ENCODE measurements at regions not wholly inside any gene's neighbourhood (a gene's known extent, or its start where the extent isn't known, plus 50 kb on each side); places are given as distances from the start of the nearest gene placed in this dataset.

DNA sequence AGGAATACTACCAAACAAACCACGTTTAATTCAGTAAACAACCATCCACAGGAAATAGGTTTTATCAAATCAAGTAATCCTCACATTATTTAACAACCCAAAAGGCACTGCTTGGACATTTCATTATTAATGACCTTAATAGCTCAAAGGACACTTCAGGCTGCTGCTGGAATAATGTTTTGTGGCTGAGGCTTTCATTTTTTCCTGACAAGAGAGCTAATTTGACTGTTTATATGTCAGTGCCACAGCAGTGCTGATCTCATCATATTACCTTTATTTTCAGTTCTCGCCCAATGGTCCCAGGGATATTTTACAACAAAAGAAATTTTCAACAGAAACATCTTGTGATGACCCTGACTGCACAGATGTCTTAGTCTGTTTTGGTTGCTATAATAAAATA, 589.8 kb upstream of the GRAMD2B start:
- DNase-seq (ENCODE audit: low read depth in 4 of 4, low spot score in 3 of 4) = no peak

DNA sequence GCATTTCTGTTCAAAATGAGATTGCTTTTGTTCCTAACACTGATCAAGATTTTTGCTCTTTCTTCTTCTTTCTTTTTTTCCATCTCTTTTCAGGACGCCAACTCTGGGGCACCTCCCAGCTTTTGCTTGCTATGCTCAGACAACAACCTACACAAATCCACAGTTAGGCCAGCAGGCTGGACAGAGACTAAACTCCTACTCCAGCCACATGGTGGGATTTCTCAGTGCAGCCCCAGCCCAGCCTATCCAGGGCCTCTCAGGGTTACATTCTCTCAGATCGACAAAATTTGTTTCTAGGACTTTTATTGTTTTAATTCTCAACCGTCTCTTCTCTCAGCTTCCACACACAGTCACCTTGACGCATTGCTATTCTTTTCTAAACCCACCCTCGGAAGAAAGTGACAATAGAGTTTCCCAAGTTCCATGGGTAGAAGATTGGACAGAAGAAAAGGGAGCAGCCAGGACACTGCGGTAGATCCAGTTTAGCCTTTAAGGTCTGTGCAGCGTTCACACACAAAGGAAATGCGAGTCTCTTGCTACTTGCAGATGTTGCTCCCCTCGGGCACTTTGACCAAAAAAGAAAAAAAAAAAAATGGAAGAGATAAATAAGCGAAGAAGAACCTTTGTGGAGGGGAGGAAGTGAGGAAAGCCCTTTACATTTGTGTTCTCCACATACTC, 588.6 kb upstream of the GRAMD2B start:
- no peak for DNase-seq (ENCODE audit: low read depth in 4 of 4, low spot score in 3 of 4)

DNA sequence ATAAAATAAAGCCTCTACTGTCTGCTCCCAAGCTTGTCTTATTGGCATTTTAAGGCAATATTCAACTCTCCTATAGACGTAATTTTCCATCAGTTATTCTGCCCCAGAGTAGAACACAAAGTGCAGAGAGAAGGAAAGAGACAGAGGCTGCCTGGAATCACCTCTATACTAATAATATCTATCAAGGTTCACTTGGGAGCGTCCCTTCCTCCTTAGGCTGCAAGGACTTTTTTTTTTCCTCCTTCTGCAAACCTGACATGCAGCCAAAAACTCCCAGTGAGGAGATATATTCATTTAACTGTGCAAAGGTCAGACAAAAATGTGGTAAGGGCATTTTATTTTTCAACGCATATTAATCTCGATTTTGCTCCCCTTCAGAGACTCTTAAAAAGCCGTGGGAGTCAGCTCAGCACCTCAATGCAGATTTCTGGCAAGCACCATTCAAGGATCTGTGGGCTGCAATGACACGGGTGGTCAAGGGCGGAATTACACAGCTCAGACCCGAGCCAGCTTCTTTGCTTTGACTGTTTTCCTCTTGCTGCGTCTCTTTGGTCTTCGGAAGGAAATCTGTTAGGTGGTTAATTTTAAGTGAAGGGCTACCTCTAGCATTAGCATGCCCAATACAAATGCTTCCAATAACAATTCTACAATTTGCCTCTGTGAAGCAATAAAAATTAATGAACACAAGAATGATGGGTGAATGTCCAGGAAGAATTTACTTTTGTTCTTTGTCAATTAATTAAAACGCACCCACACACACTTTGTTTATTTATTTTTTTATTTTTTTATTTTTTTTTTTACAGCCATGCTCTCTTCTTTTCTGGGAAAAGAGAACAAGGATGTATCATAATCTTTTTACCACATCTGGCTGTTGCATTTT, 587.7 kb upstream of the GRAMD2B start:
- peak; percentile 32 to 50 (median 42) for DNase-seq (ENCODE audit: low read depth in 4 of 4, low spot score in 3 of 4)

DNA sequence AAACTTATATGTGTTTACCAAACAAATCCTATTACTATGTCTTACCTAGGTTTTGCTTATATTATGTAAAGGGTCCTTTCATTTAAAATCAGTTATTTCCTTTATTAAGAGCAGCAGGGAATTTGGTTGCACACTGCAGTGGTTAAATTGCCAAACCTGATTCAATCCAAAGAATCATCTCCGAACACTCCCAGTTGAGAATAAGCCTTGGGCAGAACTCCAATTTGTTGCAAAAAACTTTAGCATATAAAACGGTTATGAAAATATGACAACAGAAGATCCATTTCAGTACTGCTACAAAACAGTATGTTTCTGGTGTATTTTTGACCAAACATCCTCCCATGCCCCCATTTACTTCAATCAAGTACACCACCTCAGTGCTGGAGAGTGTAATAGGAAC, 587.0 kb upstream of the GRAMD2B start:
- DNase-seq (ENCODE audit: low read depth in 4 of 4, low spot score in 3 of 4) = no peak

DNA sequence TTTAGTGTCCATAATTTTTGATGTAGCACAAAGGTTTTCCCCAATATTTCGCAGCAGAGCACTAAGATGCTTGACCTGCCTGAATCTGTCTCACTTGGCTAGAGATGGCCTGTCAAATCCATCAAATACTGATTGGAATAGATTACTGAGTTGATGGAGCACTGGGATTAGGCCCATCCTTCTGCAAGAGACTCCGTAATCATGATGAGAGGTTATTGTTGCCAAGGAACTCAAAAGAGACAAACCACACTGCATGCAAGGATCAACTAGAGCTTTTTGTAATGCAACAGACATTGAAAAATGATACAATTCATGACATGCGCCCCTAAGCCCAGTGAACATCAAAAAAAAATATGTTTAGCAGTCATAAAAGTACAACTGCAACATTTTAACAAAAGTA, 585.3 kb upstream of the GRAMD2B start:
- no peak for DNase-seq (ENCODE audit: low read depth in 4 of 4, low spot score in 3 of 4)

DNA sequence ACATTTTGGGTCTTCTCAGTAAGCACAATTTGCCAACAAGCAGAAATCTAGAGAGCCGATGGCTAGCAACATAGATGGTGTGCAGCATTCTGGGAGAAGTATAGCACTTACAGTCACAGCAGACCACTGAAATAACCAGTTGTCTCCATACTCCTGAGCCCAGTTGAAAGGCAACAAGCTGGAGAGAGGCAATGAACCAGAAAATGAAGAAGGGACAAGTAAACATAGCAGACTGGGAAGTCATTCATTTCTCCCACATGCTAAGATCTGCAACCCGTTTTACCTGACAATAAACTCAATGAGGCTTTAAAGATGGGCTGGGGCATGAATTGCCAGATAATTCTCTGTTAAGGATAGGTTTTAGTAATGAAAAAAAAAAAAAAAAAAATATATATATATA, 575.6 kb upstream of the GRAMD2B start:
- no peak for DNase-seq (ENCODE audit: low read depth in 4 of 4, low spot score in 3 of 4)

DNA sequence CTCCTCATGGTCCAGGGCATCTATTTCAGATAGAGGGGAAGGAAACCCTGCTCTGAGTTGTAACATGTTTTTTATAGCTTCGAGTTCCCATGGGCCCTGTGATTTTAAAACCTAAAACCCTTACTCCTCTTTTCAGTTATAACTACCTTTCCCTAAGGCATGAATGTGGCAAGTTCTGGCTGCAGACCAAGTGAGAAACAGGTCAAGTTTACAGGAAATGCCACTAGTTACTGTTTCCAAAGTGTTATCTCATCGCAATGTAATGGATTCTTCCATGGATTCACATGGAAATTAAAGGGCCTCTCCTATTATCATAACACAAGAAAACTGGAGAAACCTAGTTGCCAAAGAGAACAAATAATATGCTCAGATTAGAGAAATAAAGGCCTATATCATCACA, 574.5 kb upstream of the GRAMD2B start:
- DNase-seq (ENCODE audit: low read depth in 4 of 4, low spot score in 3 of 4) = no peak

DNA sequence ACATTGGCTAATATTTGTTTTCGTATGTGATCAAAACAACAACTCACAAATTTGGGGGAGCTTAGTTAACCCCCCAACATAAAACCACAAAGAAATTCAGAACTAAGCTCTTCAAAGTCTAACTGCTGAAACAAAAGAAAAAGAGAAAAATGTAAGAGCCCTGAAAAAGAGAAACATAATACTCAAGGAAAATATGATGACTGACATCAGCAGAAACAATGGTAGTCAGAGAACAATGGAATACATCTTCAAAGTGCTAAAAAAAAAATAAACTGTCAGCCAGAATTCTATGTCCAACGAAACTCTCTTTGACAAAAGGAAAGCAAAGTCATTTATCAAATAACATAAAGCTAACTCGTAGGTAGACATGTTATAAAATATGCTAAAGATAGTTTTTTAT, 566.3 kb upstream of the GRAMD2B start:
- no peak for DNase-seq (ENCODE audit: low read depth in 4 of 4, low spot score in 3 of 4)

DNA sequence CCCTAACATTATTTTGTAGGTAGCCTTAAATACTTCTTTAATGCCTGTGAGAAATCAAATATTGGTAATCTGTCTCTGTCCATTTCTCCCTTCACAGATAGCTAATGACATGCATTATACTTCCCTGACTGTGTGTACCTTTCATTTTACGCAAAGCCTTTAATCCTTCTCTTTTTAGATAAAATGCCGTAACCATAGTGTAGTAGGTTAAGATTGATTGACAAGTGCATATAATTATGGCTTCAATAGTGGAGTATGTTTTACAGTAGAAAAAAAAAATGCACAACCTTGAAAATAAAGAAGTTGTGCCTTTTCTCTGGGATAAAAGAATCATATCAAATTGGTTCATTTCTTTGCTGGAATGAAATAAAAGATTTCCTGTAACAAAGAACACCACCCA, 559.6 kb upstream of the GRAMD2B start:
- no peak for DNase-seq (ENCODE audit: low read depth in 4 of 4, low spot score in 3 of 4)

DNA sequence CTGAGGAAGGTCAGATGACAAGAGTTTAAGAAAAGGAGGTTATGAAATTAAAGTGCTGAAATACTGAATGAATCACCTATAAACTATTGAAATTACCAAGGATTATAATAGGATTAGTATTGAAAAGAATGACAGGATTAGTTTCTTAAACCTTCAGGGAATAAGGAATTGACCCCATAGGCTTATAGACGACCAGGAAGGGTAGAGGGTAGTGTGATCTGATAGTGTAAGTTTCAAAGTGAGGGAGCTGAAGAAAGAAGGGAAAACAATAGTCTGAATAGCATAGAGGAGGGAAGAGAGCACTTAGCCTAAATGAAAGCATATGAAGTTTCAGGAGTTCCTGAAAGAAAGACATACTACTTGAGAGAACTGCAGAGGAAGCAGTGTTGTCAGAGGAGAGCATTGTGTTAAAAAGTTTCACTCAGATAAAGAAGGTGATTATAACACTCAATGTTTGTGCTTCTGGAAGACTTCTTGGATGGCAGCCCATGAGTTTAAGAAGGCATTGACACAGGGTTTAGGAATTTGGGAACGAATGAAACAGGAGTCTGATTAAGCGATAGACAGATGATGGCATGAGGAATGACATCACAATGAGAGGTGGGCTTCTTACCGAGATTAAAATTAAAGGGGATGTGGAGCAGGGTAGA, 557.9 kb upstream of the GRAMD2B start:
- DNase-seq (ENCODE audit: low read depth in 4 of 4, low spot score in 3 of 4) = no peak

DNA sequence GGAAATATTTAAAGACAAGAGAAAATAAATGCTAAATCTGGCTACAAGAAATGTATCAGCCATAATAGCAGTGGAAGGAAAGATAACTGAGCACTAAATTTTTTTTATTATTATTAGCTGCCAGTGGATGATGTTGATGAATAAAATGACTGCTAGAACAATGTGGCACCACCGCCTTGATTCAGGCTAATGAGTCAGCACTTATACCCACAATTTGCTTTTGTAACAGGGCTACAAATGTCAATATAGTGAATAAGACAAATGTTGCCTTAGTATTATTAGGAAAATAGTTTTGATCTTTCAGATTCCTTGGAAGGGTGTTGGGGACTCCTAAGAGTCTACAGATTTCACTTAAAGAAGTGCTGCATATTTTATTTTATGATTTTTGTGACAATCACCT, 555.2 kb upstream of the GRAMD2B start:
- no peak for DNase-seq (ENCODE audit: low read depth in 4 of 4, low spot score in 3 of 4)

DNA sequence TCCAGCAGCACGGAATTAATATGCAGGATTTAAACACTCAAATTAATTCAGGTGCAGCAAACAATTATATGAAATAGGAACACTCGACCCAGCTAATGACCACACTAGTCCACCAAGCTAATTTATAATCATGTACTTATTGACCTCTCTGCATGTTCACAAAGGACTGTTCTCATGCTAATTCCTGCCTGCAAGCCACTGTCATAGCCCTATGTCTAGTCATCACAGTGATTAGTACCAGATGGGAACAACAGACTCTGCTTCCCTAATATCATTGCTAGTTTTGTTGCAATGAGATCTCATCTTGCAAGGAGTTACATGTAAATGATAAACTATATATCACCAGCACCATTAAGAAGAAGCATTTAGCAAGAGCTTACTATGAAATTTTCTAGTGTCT, 553.0 kb upstream of the GRAMD2B start:
- no peak for DNase-seq (ENCODE audit: low read depth in 4 of 4, low spot score in 3 of 4)

DNA sequence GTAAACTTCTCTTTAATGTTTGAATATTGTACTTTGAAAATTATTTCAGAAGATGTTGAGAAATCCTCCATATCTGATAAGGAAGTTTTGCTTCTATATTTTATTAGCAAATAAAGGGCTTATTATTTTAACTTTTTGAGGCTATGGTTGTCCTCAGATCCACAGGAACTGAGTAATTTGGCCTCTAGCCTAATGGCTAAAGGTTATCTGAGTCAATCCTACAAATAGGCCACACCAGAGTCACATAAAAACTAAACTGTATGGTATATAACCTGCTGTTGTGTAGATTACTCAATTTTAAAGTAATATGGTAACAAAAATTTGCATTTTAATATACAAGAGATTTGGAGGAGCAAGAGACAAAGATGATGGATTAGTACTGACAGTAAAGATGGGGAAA, 549.2 kb upstream of the GRAMD2B start:
- DNase-seq (ENCODE audit: low read depth in 4 of 4, low spot score in 3 of 4) = no peak

DNA sequence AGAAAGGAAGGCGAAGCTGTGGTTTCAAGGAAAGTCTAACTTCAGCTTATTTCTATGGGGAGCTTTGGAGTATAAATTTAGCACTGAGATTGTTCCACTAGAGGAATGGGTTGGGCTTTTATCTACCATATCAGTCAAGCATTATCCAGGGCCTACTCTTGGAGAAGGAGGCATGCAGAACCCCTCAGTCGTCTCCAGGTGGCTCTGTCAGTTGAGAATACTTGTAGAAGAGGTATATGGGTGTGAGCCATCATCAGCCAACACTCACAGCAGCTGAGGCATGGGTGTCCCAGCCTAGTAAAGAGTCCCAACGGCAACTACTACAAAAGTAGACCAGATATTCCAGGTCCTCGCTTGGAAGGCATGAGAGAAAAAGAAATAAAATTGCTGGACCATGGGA, 548.5 kb upstream of the GRAMD2B start:
- no peak for DNase-seq (ENCODE audit: low read depth in 4 of 4, low spot score in 3 of 4)

DNA sequence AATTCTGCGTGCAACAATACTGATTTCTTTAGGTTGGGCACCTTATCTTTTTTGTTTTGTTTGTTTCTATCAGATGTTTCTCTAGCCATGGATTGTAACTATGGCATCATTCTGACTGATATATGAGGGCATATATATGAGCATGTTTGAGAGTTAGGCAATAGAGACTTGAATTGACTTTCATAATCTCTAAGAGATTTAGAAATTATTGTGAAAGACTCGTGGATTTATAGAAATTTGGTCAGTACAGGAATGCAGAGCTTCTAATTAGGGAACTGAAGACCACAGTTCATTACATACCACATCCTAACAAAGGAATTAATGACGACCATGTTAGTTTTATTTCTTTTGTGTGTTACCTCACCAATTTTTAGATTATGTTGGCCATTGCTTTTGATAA, 546.0 kb upstream of the GRAMD2B start:
- DNase-seq (ENCODE audit: low read depth in 4 of 4, low spot score in 3 of 4) = no peak

DNA sequence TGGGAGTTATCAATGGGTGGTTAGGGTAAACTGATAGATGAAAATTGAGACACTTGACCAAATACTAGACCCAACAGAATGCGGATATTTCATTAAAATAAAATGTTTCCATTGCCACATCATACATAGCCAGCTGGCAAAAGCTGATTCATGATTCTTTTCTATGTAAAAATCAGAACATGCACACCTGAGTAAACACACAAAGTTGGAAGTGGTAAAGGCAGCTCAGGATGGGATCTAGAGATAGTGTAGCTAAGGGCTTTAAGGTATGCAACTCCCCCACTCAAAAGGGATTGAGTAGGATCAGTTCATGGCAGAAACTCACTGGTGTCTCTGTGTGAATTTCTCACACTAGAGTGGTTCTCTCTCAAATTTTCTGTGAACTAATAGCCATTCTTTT, 541.1 kb upstream of the GRAMD2B start:
- no peak for DNase-seq (ENCODE audit: low read depth in 4 of 4, low spot score in 3 of 4)

DNA sequence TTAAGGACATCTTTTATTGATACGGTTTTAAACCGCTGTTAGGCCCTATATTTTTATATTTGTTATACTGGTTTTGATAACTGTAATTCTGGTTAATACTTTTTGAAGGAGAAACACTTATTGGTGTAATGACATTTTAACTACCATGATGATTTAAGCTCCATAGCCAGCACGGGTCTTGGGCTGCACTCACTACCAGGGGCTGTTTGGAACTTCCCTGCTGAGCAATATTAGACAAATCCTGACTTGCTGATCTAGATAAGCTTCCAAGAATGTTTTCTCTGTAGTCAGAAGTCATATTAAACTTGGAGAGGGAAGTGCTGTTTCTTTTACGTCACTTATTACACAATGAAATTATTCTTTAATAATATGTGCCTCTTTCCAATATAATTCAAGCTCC, 540.0 kb upstream of the GRAMD2B start:
- no peak for DNase-seq (ENCODE audit: low read depth in 4 of 4, low spot score in 3 of 4)

DNA sequence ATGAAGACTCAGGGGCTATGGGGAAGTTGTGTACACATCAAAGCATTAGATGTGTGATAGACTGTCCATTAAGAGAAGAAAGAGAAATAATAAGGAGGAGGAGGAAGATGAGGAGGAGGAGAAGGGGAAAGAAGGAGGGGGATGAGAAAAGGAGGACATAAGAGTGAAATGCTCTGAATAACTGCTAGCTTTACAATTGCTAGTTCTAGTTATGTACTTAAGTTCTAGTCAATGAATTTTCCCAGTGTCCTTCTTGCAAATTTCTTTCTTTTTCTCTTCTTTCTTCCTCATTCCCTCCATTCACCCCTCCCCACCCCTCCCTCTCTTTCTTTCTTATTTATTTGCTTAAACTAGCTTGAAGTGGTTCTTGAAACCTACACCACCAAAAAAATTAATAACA, 534.9 kb upstream of the GRAMD2B start:
- no peak for DNase-seq (ENCODE audit: low read depth in 4 of 4, low spot score in 3 of 4)

DNA sequence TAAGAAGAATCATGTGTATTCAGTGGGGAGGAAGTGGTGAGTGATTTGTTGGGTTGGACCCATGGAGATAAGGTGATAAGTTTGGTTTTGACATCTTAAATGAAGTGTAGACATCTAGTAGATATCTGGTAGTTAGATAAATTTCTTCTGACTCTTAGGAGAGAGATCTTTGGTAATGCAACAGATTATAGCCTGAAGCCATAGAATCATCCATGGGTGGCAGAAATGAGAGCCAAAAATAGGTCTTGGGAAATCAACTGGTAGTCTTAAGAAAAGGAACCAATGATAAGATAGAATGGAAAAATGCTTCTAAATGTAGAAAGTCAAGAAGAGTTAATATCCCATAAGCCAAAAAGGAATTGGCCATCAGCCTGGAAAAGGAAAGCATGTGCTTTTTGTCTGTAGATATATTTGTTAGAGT, 532.7 kb upstream of the GRAMD2B start:
- peak in 1 of 4 donors; percentile 22 for DNase-seq (ENCODE audit: low read depth in 4 of 4, low spot score in 3 of 4)

DNA sequence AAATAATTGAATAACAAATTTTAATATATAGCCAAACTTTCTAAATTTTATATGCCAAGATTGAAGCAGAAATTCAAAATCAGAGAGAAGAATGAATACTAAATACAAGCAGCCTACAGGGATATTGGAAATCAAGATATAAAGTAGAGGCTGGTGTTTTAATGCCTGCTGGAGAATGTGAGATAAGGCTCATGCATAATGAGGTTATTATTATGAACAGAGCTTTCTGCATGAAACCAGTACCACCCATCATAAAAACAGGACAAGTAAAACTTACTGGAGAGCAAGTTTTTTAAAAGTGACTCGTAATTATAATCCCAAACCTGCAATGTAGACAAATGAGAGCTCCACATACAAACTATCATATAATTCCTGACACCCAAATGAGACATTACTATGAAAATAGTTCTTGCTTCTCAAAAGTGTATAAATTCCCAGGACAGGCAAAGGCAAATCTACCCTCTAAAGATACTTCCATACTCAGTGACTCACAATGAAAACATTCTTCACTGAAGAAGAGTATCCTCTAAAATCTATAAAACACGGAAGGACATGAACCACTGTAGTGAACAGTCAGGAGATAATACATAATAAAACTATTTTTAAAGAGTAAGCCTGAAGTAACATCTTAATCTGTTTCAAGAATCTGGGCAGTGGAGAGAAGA, 532.0 kb upstream of the GRAMD2B start:
- no peak for DNase-seq (ENCODE audit: low read depth in 4 of 4, low spot score in 3 of 4)

DNA sequence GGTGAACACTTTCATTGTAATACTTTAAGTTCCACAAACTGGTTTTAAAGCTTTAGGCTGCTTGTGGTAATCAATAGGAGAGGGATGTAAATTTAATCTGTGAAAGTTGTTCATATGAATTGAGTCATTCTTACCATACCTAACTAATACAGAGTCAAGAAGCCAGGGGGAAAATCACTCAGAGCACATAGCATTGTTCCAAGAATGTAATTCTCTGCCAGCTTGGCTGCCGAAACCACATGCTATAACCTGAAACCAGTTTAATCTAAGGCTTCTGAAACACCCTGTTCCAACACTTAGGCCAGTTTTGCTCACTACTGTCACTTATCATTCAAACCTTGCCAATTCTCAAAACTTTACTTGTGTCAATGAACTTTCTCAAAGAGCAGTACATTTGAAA, 528.8 kb upstream of the GRAMD2B start:
- no peak for DNase-seq (ENCODE audit: low read depth in 4 of 4, low spot score in 3 of 4)
